ENCODE measurements at regions not wholly inside any gene's neighbourhood (a gene's known extent, or its start where the extent isn't known, plus 50 kb on each side); places are given as distances from the start of the nearest gene placed in this dataset.
A peak's percentile ranks its signal among the peaks of the same experiment; 100 is the strongest.

GRCh38 chr1:234840843-234841242 is 230.9 kb upstream of the IRF2BP2 start:
- no peak for FAIRE-seq
- no peak overlapping the region for H3K4me3 Mint-ChIP-seq (ENCODE audit: unreplicated experiment)

DNA sequence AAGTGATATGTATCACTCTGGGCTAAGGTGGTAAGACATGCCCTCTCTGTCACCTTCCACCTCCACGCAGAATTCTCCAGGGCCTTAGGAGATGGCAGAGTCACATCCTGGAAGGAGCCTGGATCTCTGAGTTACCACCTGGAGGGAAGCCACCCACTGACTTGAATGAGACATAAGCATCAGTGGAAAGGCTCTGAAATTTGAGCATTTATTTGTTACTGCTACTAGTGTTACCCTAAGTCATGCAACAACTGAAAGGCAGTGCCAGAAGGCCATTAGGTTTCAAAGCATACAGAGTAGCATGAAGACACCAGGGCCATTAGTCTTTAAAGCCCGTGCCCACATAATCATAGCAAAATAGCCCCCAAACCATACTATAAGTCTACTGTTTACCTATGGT is 230.3 kb upstream of the IRF2BP2 start:
- Mint-ChIP-seq H3K27ac (ENCODE audit: unreplicated experiment) (no peak overlapping the region), H3K9me3 (ENCODE audit: unreplicated experiment) (peaks cover 4% of the 10 kb centered on the region), H3K4me1 (ENCODE audit: low read depth, unreplicated experiment) (peaks cover 41% of the 10 kb centered on the region), H3K36me3 (ENCODE audit: low read depth, unreplicated experiment) (no peaks in the 10 kb centered on the region), H3K4me3 (ENCODE audit: unreplicated experiment) (peak overlapping the region; percentile 50), H3K27me3 (ENCODE audit: low read depth, unreplicated experiment) (no peaks in the 10 kb centered on the region)
- Histone ChIP-seq H3K36me3 (ENCODE audit: insufficient read depth, low read length) (no peaks in the 10 kb centered on the region), H3K27ac (ENCODE audit: low read depth, low read length) (no peak overlapping the region), H4K20me1 (ENCODE audit: insufficient read depth, low read length) (no peaks in the 10 kb centered on the region), H3K9me3 (ENCODE audit: insufficient read depth, low read depth, low read length) (no peaks in the 10 kb centered on the region), H3K4me2 (ENCODE audit: low read length) (no peak overlapping the region), H3K4me3 (ENCODE audit: insufficient read depth, low read depth, low read length) (no peak overlapping the region), H3K79me2 (ENCODE audit: insufficient read depth, low read length) (no peaks in the 10 kb centered on the region), H3K27me3 (ENCODE audit: insufficient read depth, low read length) (no peaks in the 10 kb centered on the region), H2AFZ (ENCODE audit: low read depth, low read length) (no peak overlapping the region), H3K9ac (ENCODE audit: low read length) (no peak overlapping the region), H3K4me1 (ENCODE audit: insufficient read depth, low read length) (peaks cover 11% of the 10 kb centered on the region)
- no peak for TF ChIP-seq EZH2 (IDR thresholded peaks at IDR 0.05; ENCODE audit: insufficient read depth, low read length)
- TF ChIP-seq, protein P1, sequence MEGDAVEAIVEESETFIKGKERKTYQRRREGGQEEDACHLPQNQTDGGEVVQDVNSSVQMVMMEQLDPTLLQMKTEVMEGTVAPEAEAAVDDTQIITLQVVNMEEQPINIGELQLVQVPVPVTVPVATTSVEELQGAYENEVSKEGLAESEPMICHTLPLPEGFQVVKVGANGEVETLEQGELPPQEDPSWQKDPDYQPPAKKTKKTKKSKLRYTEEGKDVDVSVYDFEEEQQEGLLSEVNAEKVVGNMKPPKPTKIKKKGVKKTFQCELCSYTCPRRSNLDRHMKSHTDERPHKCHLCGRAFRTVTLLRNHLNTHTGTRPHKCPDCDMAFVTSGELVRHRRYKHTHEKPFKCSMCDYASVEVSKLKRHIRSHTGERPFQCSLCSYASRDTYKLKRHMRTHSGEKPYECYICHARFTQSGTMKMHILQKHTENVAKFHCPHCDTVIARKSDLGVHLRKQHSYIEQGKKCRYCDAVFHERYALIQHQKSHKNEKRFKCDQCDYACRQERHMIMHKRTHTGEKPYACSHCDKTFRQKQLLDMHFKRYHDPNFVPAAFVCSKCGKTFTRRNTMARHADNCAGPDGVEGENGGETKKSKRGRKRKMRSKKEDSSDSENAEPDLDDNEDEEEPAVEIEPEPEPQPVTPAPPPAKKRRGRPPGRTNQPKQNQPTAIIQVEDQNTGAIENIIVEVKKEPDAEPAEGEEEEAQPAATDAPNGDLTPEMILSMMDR (IDR thresholded peaks at IDR 0.05; ENCODE audit: insufficient read depth, low read depth, low read length): no peak
- DNase-seq (ENCODE audit: low read depth) (no peak), FAIRE-seq (no peak)

More at GRCh38 chr1:234840843-234841242, 230.9 kb upstream of the IRF2BP2 start:
- Histone ChIP-seq H3K4me3 (ENCODE audit: insufficient read depth, low read depth, low read length) (no peak overlapping the region), H3K36me3 (ENCODE audit: insufficient read depth, low read length) (no peaks in the 10 kb centered on the region), H3K4me1 (ENCODE audit: insufficient read depth, low read length) (peaks cover 13% of the 10 kb centered on the region), H3K79me2 (ENCODE audit: insufficient read depth, low read length) (no peaks in the 10 kb centered on the region), H3K9ac (ENCODE audit: low read length) (no peak overlapping the region), H4K20me1 (ENCODE audit: insufficient read depth, low read length) (no peaks in the 10 kb centered on the region), H3K27me3 (ENCODE audit: insufficient read depth, low read length) (no peaks in the 10 kb centered on the region), H3K4me2 (ENCODE audit: low read length) (no peak overlapping the region), H3K9me3 (ENCODE audit: insufficient read depth, low read depth, low read length) (no peaks in the 10 kb centered on the region), H3K27ac (ENCODE audit: low read depth, low read length) (no peak overlapping the region), H2AFZ (ENCODE audit: low read depth, low read length) (no peak overlapping the region)
- TF ChIP-seq EZH2 (IDR thresholded peaks at IDR 0.05; ENCODE audit: insufficient read depth, low read length): no peak
- TF ChIP-seq, protein P1 (IDR thresholded peaks at IDR 0.05; ENCODE audit: insufficient read depth, low read depth, low read length): no peak
- Mint-ChIP-seq H3K36me3 (ENCODE audit: low read depth, unreplicated experiment) (no peaks in the 10 kb centered on the region), H3K4me1 (ENCODE audit: low read depth, unreplicated experiment) (peaks cover 45% of the 10 kb centered on the region), H3K9me3 (ENCODE audit: unreplicated experiment) (peaks cover 4% of the 10 kb centered on the region), H3K27me3 (ENCODE audit: low read depth, unreplicated experiment) (no peaks in the 10 kb centered on the region), H3K27ac (ENCODE audit: unreplicated experiment) (peak overlapping the region; percentile 47)
- DNase-seq (ENCODE audit: low read depth): no peak

GRCh38 chr1:234839663-234840062 is 229.7 kb upstream of the IRF2BP2 start:
- no peak overlapping the region for H3K27ac Mint-ChIP-seq (ENCODE audit: unreplicated experiment)
- H3K9me3 Mint-ChIP-seq (ENCODE audit: unreplicated experiment): peaks cover 4% of the 10 kb centered on the region
- no peaks in the 10 kb centered on the region for H3K36me3 Mint-ChIP-seq (ENCODE audit: low read depth, unreplicated experiment)
- Histone ChIP-seq H3K9me3 (ENCODE audit: insufficient read depth, low read depth, low read length) (no peaks in the 10 kb centered on the region), H3K9ac (ENCODE audit: low read length) (no peak overlapping the region), H2AFZ (ENCODE audit: low read depth, low read length) (no peak overlapping the region), H3K4me3 (ENCODE audit: insufficient read depth, low read depth, low read length) (no peak overlapping the region), H3K36me3 (ENCODE audit: insufficient read depth, low read length) (no peaks in the 10 kb centered on the region), H3K27ac (ENCODE audit: low read depth, low read length) (no peak overlapping the region), H3K27me3 (ENCODE audit: insufficient read depth, low read length) (no peaks in the 10 kb centered on the region), H4K20me1 (ENCODE audit: insufficient read depth, low read length) (no peaks in the 10 kb centered on the region), H3K4me2 (ENCODE audit: low read length) (no peak overlapping the region), H3K79me2 (ENCODE audit: insufficient read depth, low read length) (no peaks in the 10 kb centered on the region), H3K4me1 (ENCODE audit: insufficient read depth, low read length) (peaks cover 5% of the 10 kb centered on the region)
- H3K27me3 Mint-ChIP-seq (ENCODE audit: low read depth, unreplicated experiment): no peaks in the 10 kb centered on the region
- H3K4me3 Mint-ChIP-seq (ENCODE audit: unreplicated experiment): no peak overlapping the region
- TF ChIP-seq, protein P1 (IDR thresholded peaks at IDR 0.05; ENCODE audit: insufficient read depth, low read depth, low read length): no peak
- no peak for TF ChIP-seq EZH2 (IDR thresholded peaks at IDR 0.05; ENCODE audit: insufficient read depth, low read length)
- H3K4me1 Mint-ChIP-seq (ENCODE audit: low read depth, unreplicated experiment): peaks cover 35% of the 10 kb centered on the region
- no peak for FAIRE-seq
- DNase-seq (ENCODE audit: low read depth): no peak

Measured in astrocyte (in vitro differentiated cells and primary cell).